ENCODE measurements at regions not wholly inside any gene's neighbourhood (a gene's known extent, or its start where the extent isn't known, plus 50 kb on each side); places are given as distances from the start of the nearest gene placed in this dataset.

GRCh38 chr11:134730561-134731212 lies 318.6 kb upstream of the B3GAT1 start:
- TF ChIP-seq CTCF (IDR thresholded peaks at IDR 0.05) (no peak), MLX (CRISPR knock-in tag; IDR thresholded peaks at IDR 0.05) (no peak), USF2 (CRISPR knock-in tag; IDR thresholded peaks at IDR 0.05) (no peak), ETV6 (CRISPR knock-in tag; IDR thresholded peaks at IDR 0.05) (no peak), ZNF281 (CRISPR knock-in tag; IDR thresholded peaks at IDR 0.05) (no peak), ZNF416 (CRISPR knock-in tag; IDR thresholded peaks at IDR 0.05) (no peak), ESRRA (CRISPR knock-in tag; IDR thresholded peaks at IDR 0.05; ENCODE audit: borderline replicate concordance) (no peak)

Data from WTC11 (cell line).